ENCODE measurements at regions not wholly inside any gene's neighbourhood (a gene's known extent, or its start where the extent isn't known, plus 50 kb on each side); places are given as distances from the start of the nearest gene placed in this dataset.

DNA sequence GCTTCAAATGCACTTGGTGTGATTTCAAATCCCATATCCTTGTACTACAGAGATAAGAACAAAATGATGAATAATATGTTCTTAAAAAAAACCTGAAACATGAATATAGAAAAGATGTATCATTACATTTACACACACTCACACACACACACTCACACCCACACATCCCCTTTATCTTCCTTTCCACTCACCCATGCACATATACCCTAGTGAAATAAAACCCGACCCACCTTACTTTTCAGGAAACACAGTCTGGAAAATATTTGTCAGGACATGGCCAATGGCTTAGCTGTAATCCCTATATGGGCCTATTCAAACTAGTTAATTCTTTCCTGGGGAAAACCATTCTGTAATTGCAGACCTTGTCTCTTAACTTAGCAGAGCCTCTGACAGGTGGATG is 60.8 kb upstream of the EDN1 start:
- 67% methylated on average over 1 of the region's 1 CpG for WGBS (ENCODE audit: low lambda C conversion rate)
- Histone ChIP-seq H3K36me3 (replicated peaks in 1 of 2; ENCODE audit: control insufficient read depth in 1 of 2, insufficient read depth in 2 of 2, low read length in 1 of 2) (no peaks in the 10 kb centered on the region), H3K4me1 (ENCODE audit: control insufficient read depth in 1 of 2, insufficient read depth in 2 of 2, low read depth in 1 of 2, low read length in 1 of 2) (peaks cover 3 to 4% of the 10 kb centered on the region in 2 experiments; a peak in 1 of 4 replicates), H3K79me2 (ENCODE audit: insufficient read depth) (no peaks in the 10 kb centered on the region), H3K9me3 (no peaks in the 10 kb centered on the region), H3K9me2 (no peaks in the 10 kb centered on the region), H3K27me3 (ENCODE audit: insufficient read depth) (no peaks in the 10 kb centered on the region), H3K27ac (ENCODE audit: low read depth in 2 of 2, low read length in 1 of 2) (no peak overlapping the region), H4K20me1 (ENCODE audit: insufficient read depth) (no peaks in the 10 kb centered on the region), H3K4me2 (no peak overlapping the region), H2AFZ (ENCODE audit: low read depth) (no peak overlapping the region), H3K4me3 (ENCODE audit: low read depth in 2 of 2, low read length in 1 of 2) (no peak overlapping the region), H3K9ac (no peak overlapping the region), H3F3A (replicated peaks; ENCODE audit: insufficient read depth) (peaks cover 6% of the 10 kb centered on the region)
- POLR2A ChIA-PET: no interaction called here
- CTCF ChIA-PET: interaction anchor here (1.0 to 1.4 kb wide), 2 partner anchors 574 to 646 kb away, joined by 3 to 7 read pairs; no protein-coding TSS in a partner anchor
- TF ChIP-seq, protein P1, sequence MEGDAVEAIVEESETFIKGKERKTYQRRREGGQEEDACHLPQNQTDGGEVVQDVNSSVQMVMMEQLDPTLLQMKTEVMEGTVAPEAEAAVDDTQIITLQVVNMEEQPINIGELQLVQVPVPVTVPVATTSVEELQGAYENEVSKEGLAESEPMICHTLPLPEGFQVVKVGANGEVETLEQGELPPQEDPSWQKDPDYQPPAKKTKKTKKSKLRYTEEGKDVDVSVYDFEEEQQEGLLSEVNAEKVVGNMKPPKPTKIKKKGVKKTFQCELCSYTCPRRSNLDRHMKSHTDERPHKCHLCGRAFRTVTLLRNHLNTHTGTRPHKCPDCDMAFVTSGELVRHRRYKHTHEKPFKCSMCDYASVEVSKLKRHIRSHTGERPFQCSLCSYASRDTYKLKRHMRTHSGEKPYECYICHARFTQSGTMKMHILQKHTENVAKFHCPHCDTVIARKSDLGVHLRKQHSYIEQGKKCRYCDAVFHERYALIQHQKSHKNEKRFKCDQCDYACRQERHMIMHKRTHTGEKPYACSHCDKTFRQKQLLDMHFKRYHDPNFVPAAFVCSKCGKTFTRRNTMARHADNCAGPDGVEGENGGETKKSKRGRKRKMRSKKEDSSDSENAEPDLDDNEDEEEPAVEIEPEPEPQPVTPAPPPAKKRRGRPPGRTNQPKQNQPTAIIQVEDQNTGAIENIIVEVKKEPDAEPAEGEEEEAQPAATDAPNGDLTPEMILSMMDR (IDR thresholded peaks at IDR 0.05): no peak
- TF ChIP-seq TEAD4 (IDR thresholded peaks at IDR 0.05; ENCODE audit: borderline replicate concordance, insufficient read depth) (no peak), EP300 (IDR thresholded peaks at IDR 0.05; ENCODE audit: borderline replicate concordance in 1 of 2, low read depth in 1 of 2, low read length in 1 of 2) (no peak), NRF1 (IDR thresholded peaks at IDR 0.05; ENCODE audit: low read depth, low read length) (no peak), TAF1 (IDR thresholded peaks at IDR 0.05; ENCODE audit: borderline replicate concordance, low read depth, low read length) (no peak), MEF2A (IDR thresholded peaks at IDR 0.05; ENCODE audit: borderline replicate concordance, low read depth) (no peak)
- TF ChIP-seq, protein P2, sequence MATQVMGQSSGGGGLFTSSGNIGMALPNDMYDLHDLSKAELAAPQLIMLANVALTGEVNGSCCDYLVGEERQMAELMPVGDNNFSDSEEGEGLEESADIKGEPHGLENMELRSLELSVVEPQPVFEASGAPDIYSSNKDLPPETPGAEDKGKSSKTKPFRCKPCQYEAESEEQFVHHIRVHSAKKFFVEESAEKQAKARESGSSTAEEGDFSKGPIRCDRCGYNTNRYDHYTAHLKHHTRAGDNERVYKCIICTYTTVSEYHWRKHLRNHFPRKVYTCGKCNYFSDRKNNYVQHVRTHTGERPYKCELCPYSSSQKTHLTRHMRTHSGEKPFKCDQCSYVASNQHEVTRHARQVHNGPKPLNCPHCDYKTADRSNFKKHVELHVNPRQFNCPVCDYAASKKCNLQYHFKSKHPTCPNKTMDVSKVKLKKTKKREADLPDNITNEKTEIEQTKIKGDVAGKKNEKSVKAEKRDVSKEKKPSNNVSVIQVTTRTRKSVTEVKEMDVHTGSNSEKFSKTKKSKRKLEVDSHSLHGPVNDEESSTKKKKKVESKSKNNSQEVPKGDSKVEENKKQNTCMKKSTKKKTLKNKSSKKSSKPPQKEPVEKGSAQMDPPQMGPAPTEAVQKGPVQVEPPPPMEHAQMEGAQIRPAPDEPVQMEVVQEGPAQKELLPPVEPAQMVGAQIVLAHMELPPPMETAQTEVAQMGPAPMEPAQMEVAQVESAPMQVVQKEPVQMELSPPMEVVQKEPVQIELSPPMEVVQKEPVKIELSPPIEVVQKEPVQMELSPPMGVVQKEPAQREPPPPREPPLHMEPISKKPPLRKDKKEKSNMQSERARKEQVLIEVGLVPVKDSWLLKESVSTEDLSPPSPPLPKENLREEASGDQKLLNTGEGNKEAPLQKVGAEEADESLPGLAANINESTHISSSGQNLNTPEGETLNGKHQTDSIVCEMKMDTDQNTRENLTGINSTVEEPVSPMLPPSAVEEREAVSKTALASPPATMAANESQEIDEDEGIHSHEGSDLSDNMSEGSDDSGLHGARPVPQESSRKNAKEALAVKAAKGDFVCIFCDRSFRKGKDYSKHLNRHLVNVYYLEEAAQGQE (IDR thresholded peaks at IDR 0.05; ENCODE audit: low read depth, low read length): no peak
- TF ChIP-seq, protein P3, sequence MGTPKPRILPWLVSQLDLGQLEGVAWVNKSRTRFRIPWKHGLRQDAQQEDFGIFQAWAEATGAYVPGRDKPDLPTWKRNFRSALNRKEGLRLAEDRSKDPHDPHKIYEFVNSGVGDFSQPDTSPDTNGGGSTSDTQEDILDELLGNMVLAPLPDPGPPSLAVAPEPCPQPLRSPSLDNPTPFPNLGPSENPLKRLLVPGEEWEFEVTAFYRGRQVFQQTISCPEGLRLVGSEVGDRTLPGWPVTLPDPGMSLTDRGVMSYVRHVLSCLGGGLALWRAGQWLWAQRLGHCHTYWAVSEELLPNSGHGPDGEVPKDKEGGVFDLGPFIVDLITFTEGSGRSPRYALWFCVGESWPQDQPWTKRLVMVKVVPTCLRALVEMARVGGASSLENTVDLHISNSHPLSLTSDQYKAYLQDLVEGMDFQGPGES (IDR thresholded peaks at IDR 0.05; ENCODE audit: low read depth, low read length): no peak
- DNase-seq: no peak

DNA sequence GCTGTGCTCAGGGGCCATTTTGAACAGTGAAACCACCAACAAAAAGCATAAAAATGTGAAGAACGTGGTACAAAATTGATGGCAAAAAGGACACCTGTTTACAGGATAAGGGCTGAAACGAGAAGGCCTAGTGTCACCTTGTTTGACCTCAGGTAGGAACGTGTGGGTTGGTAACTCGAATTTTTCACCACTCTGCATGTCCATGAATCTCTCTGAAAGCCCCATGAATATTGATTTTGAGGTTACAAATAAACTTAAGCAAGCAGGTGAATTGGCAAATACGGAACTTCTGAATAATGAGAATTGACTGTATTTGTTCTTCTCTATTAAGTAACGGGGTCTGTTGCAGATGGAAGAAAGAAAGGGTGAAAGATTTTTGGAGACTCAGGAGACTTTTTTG is 59.6 kb upstream of the EDN1 start:
- Histone ChIP-seq H3K9me2 (no peaks in the 10 kb centered on the region), H4K20me1 (ENCODE audit: insufficient read depth) (no peaks in the 10 kb centered on the region), H2AFZ (ENCODE audit: low read depth) (no peak overlapping the region), H3K79me2 (ENCODE audit: insufficient read depth) (no peaks in the 10 kb centered on the region), H3K4me2 (no peak overlapping the region), H3K36me3 (replicated peaks in 1 of 2; ENCODE audit: control insufficient read depth in 1 of 2, insufficient read depth in 2 of 2, low read length in 1 of 2) (no peaks in the 10 kb centered on the region), H3K27me3 (ENCODE audit: insufficient read depth) (no peaks in the 10 kb centered on the region), H3K4me3 (ENCODE audit: low read depth in 2 of 2, low read length in 1 of 2) (no peak overlapping the region), H3K27ac (ENCODE audit: low read depth in 2 of 2, low read length in 1 of 2) (no peak overlapping the region), H3K9ac (no peak overlapping the region), H3K4me1 (ENCODE audit: control insufficient read depth in 1 of 2, insufficient read depth in 2 of 2, low read depth in 1 of 2, low read length in 1 of 2) (peaks cover 3 to 4% of the 10 kb centered on the region in 2 experiments; a peak in 1 of 4 replicates), H3F3A (replicated peaks; ENCODE audit: insufficient read depth) (peaks cover 6% of the 10 kb centered on the region), H3K9me3 (no peaks in the 10 kb centered on the region)
- ChIA-PET CTCF (interaction anchor here (0.7 to 1.4 kb wide), 3 partner anchors 373 to 647 kb away, joined by 3 to 7 read pairs (median 3); no protein-coding TSS in a partner anchor), POLR2A (no interaction called here)
- 73% methylated on average over 6 of the region's 6 CpGs for WGBS (ENCODE audit: low lambda C conversion rate)
- no peak for DNase-seq
- no peak for TF ChIP-seq GATA2 (CRISPR knock-in tag; IDR thresholded peaks at IDR 0.05)
- no peak for TF ChIP-seq NFIC (IDR thresholded peaks at IDR 0.05; ENCODE audit: borderline replicate concordance)
- TF ChIP-seq FOXM1 (IDR thresholded peaks at IDR 0.05; ENCODE audit: low read depth): no peak
- no peak for TF ChIP-seq RAD21 (IDR thresholded peaks at IDR 0.05; ENCODE audit: low read length)
- TF ChIP-seq, protein P4, sequence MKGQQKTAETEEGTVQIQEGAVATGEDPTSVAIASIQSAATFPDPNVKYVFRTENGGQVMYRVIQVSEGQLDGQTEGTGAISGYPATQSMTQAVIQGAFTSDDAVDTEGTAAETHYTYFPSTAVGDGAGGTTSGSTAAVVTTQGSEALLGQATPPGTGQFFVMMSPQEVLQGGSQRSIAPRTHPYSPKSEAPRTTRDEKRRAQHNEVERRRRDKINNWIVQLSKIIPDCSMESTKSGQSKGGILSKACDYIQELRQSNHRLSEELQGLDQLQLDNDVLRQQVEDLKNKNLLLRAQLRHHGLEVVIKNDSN (IDR thresholded peaks at IDR 0.05; ENCODE audit: borderline replicate concordance, low read depth): no peak
- no peak for TF ChIP-seq EZH2phosphoT487 (IDR thresholded peaks at IDR 0.05; ENCODE audit: borderline replicate concordance, low read depth)
- TF ChIP-seq EP300 (IDR thresholded peaks at IDR 0.05; ENCODE audit: borderline replicate concordance in 1 of 2, low read depth in 1 of 2, low read length in 1 of 2): no peak
- no peak for TF ChIP-seq YY1 (IDR thresholded peaks at IDR 0.05; ENCODE audit: low read depth)
- TF ChIP-seq, protein P2 (IDR thresholded peaks at IDR 0.05; ENCODE audit: low read depth, low read length): no peak
- no peak for TF ChIP-seq TEAD4 (IDR thresholded peaks at IDR 0.05; ENCODE audit: borderline replicate concordance, insufficient read depth)

All from SK-N-SH (cell line).